Astrocyte (in vitro differentiated cells and primary cell): ENCODE measurements at regions not wholly inside any gene's neighbourhood (a gene's known extent, or its start where the extent isn't known, plus 50 kb on each side); places are given as distances from the start of the nearest gene placed in this dataset.

Source experiments
- DNase-seq: peaks from one replicate; pipeline ENCODE4 v3.0.0-alpha.2; 2010; ENCODE audit warnings: low read depth
- FAIRE-seq: peaks from 2 replicates; lab custom pipeline; 2011; peaks lifted over from hg19 to GRCh38; lab: Jason Lieb, UNC
- H2AFZ ChIP-seq: 2 replicates; pipeline ENCODE4 v1.6.0; 2012; ENCODE audit warnings: low read depth, low read length, inconsistent platforms
- H3K27ac ChIP-seq: 2 replicates; pipeline ENCODE4 v1.5.1; 2011; ENCODE audit warnings: low read depth, low read length, inconsistent platforms
- H3K27me3 ChIP-seq: 2 replicates; pipeline ENCODE4 v1.6.0; 2011; ENCODE audit warnings: low read length, inconsistent platforms; ENCODE audit not compliant: insufficient read depth
- H3K36me3 ChIP-seq: 2 replicates; pipeline ENCODE4 v1.5.1; 2011; ENCODE audit warnings: low read length, inconsistent platforms; ENCODE audit not compliant: insufficient read depth
- H3K4me1 ChIP-seq: 2 replicates; pipeline ENCODE4 v1.5.1; 2011; ENCODE audit warnings: low read length, inconsistent platforms; ENCODE audit not compliant: insufficient read depth
- H3K4me2 ChIP-seq: 2 replicates; pipeline ENCODE4 v1.6.0; 2012; ENCODE audit warnings: low read length, inconsistent platforms
- H3K4me3 ChIP-seq: 2 replicates; pipeline ENCODE4 v1.5.1; 2011; ENCODE audit warnings: low read depth, mild to moderate bottlenecking, low read length, inconsistent platforms; ENCODE audit not compliant: insufficient read depth
- H3K79me2 ChIP-seq: 2 replicates; pipeline ENCODE4 v1.6.0; 2012; ENCODE audit warnings: mild to moderate bottlenecking, low read length, inconsistent platforms; ENCODE audit not compliant: insufficient read depth
- H3K9ac ChIP-seq: 2 replicates; pipeline ENCODE4 v1.6.0; 2012; ENCODE audit warnings: mild to moderate bottlenecking, low read length, inconsistent platforms
- H3K9me3 ChIP-seq: 2 replicates; pipeline ENCODE4 v1.5.1; 2012; ENCODE audit warnings: low read depth, mild to moderate bottlenecking, low read length, inconsistent platforms; ENCODE audit not compliant: insufficient read depth
- H4K20me1 ChIP-seq: 2 replicates; pipeline ENCODE4 v1.6.0; 2012; ENCODE audit warnings: low read length, inconsistent platforms; ENCODE audit not compliant: insufficient read depth
- H3K27ac Mint-ChIP-seq: one replicate; pipeline ENCODE4 v1.8.0; 2021; ENCODE audit warnings: mild to moderate bottlenecking, mixed read lengths; ENCODE audit not compliant: unreplicated experiment
- H3K27me3 Mint-ChIP-seq: one replicate; pipeline ENCODE4 v1.8.0; 2021; ENCODE audit warnings: low read depth, mixed read lengths; ENCODE audit not compliant: unreplicated experiment
- H3K36me3 Mint-ChIP-seq: one replicate; pipeline ENCODE4 v1.8.0; 2021; ENCODE audit warnings: low read depth, mixed read lengths; ENCODE audit not compliant: unreplicated experiment
- H3K4me1 Mint-ChIP-seq: one replicate; pipeline ENCODE4 v1.8.0; 2021; ENCODE audit warnings: low read depth, mixed read lengths; ENCODE audit not compliant: unreplicated experiment
- H3K4me3 Mint-ChIP-seq: one replicate; pipeline ENCODE4 v1.8.0; 2021; ENCODE audit warnings: mild to moderate bottlenecking, moderate library complexity, mixed read lengths; ENCODE audit not compliant: unreplicated experiment
- H3K9me3 Mint-ChIP-seq: one replicate; pipeline ENCODE4 v1.8.0; 2021; ENCODE audit warnings: mild to moderate bottlenecking, mixed read lengths; ENCODE audit not compliant: unreplicated experiment
- CTCF ChIP-seq: IDR thresholded peaks from 2 replicates; pipeline ENCODE4 v1.5.1; 2011; ENCODE audit warnings: low read depth, mild to moderate bottlenecking, inconsistent platforms, low read length, moderate library complexity; ENCODE audit not compliant: insufficient read depth
- EZH2 ChIP-seq: IDR thresholded peaks from 2 replicates; pipeline ENCODE4 v1.6.1; 2012; ENCODE audit warnings: mild to moderate bottlenecking, low read length, inconsistent platforms; ENCODE audit not compliant: insufficient read depth

DNA sequence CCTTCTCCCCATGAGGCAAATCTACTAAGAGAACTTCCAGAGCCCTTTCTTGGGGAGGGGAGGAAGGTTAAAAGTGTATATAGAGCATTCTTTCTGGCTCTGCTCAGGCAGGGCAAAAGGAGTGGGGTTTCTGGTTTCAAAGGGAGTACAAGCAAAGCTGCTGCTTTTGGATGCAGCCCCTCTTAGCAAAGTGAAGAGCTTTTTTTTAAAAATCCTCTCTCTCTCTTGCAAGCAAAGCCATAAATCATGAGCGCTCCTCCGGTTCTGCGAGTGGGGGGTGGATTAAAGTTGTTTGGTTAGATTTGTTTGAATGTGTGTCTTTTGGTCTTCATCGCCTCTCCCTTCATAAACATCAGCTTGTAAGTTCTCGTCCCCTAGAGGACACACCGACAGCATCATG, 546.6 kb upstream of the TBX3 start:
- no peaks in the 10 kb centered on the region for H3K36me3 Mint-ChIP-seq
- no peaks in the 10 kb centered on the region for H3K27me3 ChIP-seq
- H3K4me1 ChIP-seq: peaks cover 9% of the 10 kb centered on the region
- TF ChIP-seq EZH2 (no peak), CTCF (no peak)
- H2AFZ ChIP-seq: no peak overlapping the region
- no peak overlapping the region for H3K4me3 Mint-ChIP-seq
- H3K27ac ChIP-seq: no peak overlapping the region
- no peak overlapping the region for H3K27ac Mint-ChIP-seq
- no peaks in the 10 kb centered on the region for H3K9me3 Mint-ChIP-seq
- no peaks in the 10 kb centered on the region for H3K9me3 ChIP-seq
- no peaks in the 10 kb centered on the region for H3K36me3 ChIP-seq
- no peak overlapping the region for H3K9ac ChIP-seq
- H3K79me2 ChIP-seq: no peaks in the 10 kb centered on the region
- DNase-seq (no peak), FAIRE-seq (no peak)
- no peak overlapping the region for H3K4me2 ChIP-seq
- H3K4me1 Mint-ChIP-seq: peaks cover 6% of the 10 kb centered on the region
- no peak overlapping the region for H3K4me3 ChIP-seq
- H3K27me3 Mint-ChIP-seq: peaks cover 2% of the 10 kb centered on the region
- H4K20me1 ChIP-seq: no peaks in the 10 kb centered on the region

DNA sequence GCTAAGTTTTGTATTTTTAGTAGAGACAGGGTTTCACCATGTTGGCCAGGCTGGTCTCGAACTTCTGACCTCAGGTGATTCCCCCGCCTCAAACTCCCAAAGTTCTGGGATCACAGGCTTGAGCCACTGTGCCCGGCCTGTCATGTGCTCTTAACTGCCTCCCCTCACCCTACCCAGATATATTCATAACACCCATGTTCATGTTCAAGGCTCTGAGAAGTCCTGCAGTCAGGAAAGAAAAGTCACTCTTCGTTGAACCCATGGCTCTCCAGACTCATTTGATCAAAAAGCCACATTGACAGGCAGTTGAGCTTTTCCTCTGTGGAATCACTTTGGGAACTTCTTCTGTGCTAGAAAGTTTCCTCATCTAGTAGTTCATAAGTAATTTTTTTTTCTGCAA, 545.5 kb upstream of the TBX3 start:
- Histone ChIP-seq H3K9me3 (no peaks in the 10 kb centered on the region), H3K4me1 (peaks cover 9% of the 10 kb centered on the region), H3K27me3 (no peaks in the 10 kb centered on the region), H2AFZ (no peak overlapping the region), H3K36me3 (no peaks in the 10 kb centered on the region), H3K9ac (no peak overlapping the region), H3K27ac (no peak overlapping the region), H3K79me2 (no peaks in the 10 kb centered on the region), H3K4me3 (no peak overlapping the region), H4K20me1 (no peaks in the 10 kb centered on the region), H3K4me2 (no peak overlapping the region)
- H3K4me3 Mint-ChIP-seq: no peak overlapping the region
- no peaks in the 10 kb centered on the region for H3K36me3 Mint-ChIP-seq
- no peak for FAIRE-seq
- TF ChIP-seq CTCF: no peak
- TF ChIP-seq EZH2: no peak
- no peaks in the 10 kb centered on the region for H3K9me3 Mint-ChIP-seq
- no peak overlapping the region for H3K27ac Mint-ChIP-seq
- peaks cover 6% of the 10 kb centered on the region for H3K4me1 Mint-ChIP-seq
- no peak for DNase-seq
- peaks cover 2% of the 10 kb centered on the region for H3K27me3 Mint-ChIP-seq

GRCh38 chr12:115228434-115228833, 544.5 kb upstream of the TBX3 start:
- TF ChIP-seq CTCF: no peak
- TF ChIP-seq EZH2: no peak
- H3K27ac Mint-ChIP-seq: no peak overlapping the region
- DNase-seq: no peak
- Histone ChIP-seq H3K79me2 (no peaks in the 10 kb centered on the region), H2AFZ (no peak overlapping the region), H3K9me3 (no peaks in the 10 kb centered on the region), H3K4me3 (no peak overlapping the region), H3K27ac (no peak overlapping the region), H4K20me1 (no peaks in the 10 kb centered on the region), H3K36me3 (no peaks in the 10 kb centered on the region), H3K27me3 (no peaks in the 10 kb centered on the region), H3K4me2 (no peak overlapping the region), H3K9ac (no peak overlapping the region), H3K4me1 (peaks cover 16% of the 10 kb centered on the region)
- no peaks in the 10 kb centered on the region for H3K9me3 Mint-ChIP-seq
- H3K4me1 Mint-ChIP-seq: peaks cover 9% of the 10 kb centered on the region
- no peaks in the 10 kb centered on the region for H3K36me3 Mint-ChIP-seq
- peaks cover 5% of the 10 kb centered on the region for H3K27me3 Mint-ChIP-seq
- FAIRE-seq: peak; percentile 54
- no peak overlapping the region for H3K4me3 Mint-ChIP-seq
